ENCODE measurements at regions not wholly inside any gene's neighbourhood (a gene's known extent, or its start where the extent isn't known, plus 50 kb on each side); places are given as distances from the start of the nearest gene placed in this dataset.
A peak's percentile ranks its signal among the peaks of the same experiment; 100 is the strongest.

GRCh38 chr13:104074326-104074725 is 1008.1 kb upstream of the SLC10A2 start:
- no peak for TF ChIP-seq CTCF (IDR thresholded peaks at IDR 0.05; ENCODE audit: low read depth, low read length)
- in situ Hi-C loops (cut with HindIII; ENCODE audit: low sequenced_read_pairs): no loop called here
- H3K4me3 ChIP-seq (ENCODE audit: low read depth, low read length): no peak overlapping the region
- no peak for DNase-seq (ENCODE audit: low read depth, low spot score)

- DNase-seq (ENCODE audit: low read depth, low spot score): no peak
- in situ Hi-C loops (cut with HindIII; ENCODE audit: low sequenced_read_pairs): no loop called here
- no peak overlapping the region for H3K4me3 ChIP-seq (ENCODE audit: low read depth, low read length)
- no peak for TF ChIP-seq CTCF (IDR thresholded peaks at IDR 0.05; ENCODE audit: low read depth, low read length)
Observed at GRCh38 chr13:104071806-104072205, 1005.6 kb upstream of the SLC10A2 start.

GRCh38 chr13:104065328-104065727 is 999.1 kb upstream of the SLC10A2 start:
- in situ Hi-C loops (cut with HindIII; ENCODE audit: low sequenced_read_pairs): no loop called here
- no peak for TF ChIP-seq CTCF (IDR thresholded peaks at IDR 0.05; ENCODE audit: low read depth, low read length)
- no peak overlapping the region for H3K4me3 ChIP-seq (ENCODE audit: low read depth, low read length)
- DNase-seq (ENCODE audit: low read depth, low spot score): no peak

GRCh38 chr13:104057861-104058260 is 991.6 kb upstream of the SLC10A2 start:
- DNase-seq (ENCODE audit: low read depth, low spot score): peak; percentile 9
- no peak overlapping the region for H3K4me3 ChIP-seq (ENCODE audit: low read depth, low read length)
- in situ Hi-C loops (cut with HindIII; ENCODE audit: low sequenced_read_pairs): no loop called here
- no peak for TF ChIP-seq CTCF (IDR thresholded peaks at IDR 0.05; ENCODE audit: low read depth, low read length)

- in situ Hi-C loops (cut with HindIII; ENCODE audit: low sequenced_read_pairs): no loop called here
- no peak for DNase-seq (ENCODE audit: low read depth, low spot score)
- no peak overlapping the region for H3K4me3 ChIP-seq (ENCODE audit: low read depth, low read length)
- no peak for TF ChIP-seq CTCF (IDR thresholded peaks at IDR 0.05; ENCODE audit: low read depth, low read length)
Observed at GRCh38 chr13:104045907-104046306, 979.7 kb upstream of the SLC10A2 start.

GRCh38 chr13:104043184-104043583 is 977.0 kb upstream of the SLC10A2 start:
- peak; percentile 6 for DNase-seq (ENCODE audit: low read depth, low spot score)
- in situ Hi-C loops (cut with HindIII; ENCODE audit: low sequenced_read_pairs): no loop called here
- no peak for TF ChIP-seq CTCF (IDR thresholded peaks at IDR 0.05; ENCODE audit: low read depth, low read length)
- no peak overlapping the region for H3K4me3 ChIP-seq (ENCODE audit: low read depth, low read length)

GRCh38 chr13:104034891-104035290 is 968.7 kb upstream of the SLC10A2 start:
- TF ChIP-seq CTCF (IDR thresholded peaks at IDR 0.05; ENCODE audit: low read depth, low read length): no peak
- DNase-seq (ENCODE audit: low read depth, low spot score): no peak
- no peak overlapping the region for H3K4me3 ChIP-seq (ENCODE audit: low read depth, low read length)
- in situ Hi-C loops (cut with HindIII; ENCODE audit: low sequenced_read_pairs): no loop called here

All from astrocyte of the spinal cord (primary cell).